H9 (cell line): ENCODE measurements at regions not wholly inside any gene's neighbourhood (a gene's known extent, or its start where the extent isn't known, plus 50 kb on each side); places are given as distances from the start of the nearest gene placed in this dataset.

Experiments used
- DNase-seq: peaks from one replicate; pipeline ENCODE4 v3.0.0-alpha.2; 2017
- H2AFZ ChIP-seq: one replicate; pipeline ENCODE4 v1.6.1; 2013; ENCODE audit warnings: mild to moderate bottlenecking, low read length, control low read depth, moderate library complexity
- H2AK5ac ChIP-seq: 2 replicates; pipeline ENCODE4 v1.6.1; 2013; ENCODE audit warnings: low read length, control low read depth, mixed read lengths; ENCODE audit not compliant: insufficient read length
- H2BK120ac ChIP-seq: one replicate; pipeline ENCODE4 v1.6.1; 2013; ENCODE audit warnings: low read depth, mild to moderate bottlenecking, low read length, control low read depth, inconsistent platforms; ENCODE audit not compliant: poor library complexity, severe bottlenecking
- H2BK12ac ChIP-seq: 2 replicates; pipeline ENCODE4 v1.6.1; 2013; ENCODE audit warnings: low read length, control low read depth, mixed read lengths, low read depth; ENCODE audit not compliant: insufficient read length
- H2BK15ac ChIP-seq: 2 replicates; pipeline ENCODE4 v1.6.1; 2013; ENCODE audit warnings: low read depth, low read length, control low read depth
- H2BK20ac ChIP-seq: one replicate; pipeline ENCODE4 v1.6.1; 2013; ENCODE audit warnings: low read depth, mild to moderate bottlenecking, low read length, control low read depth, inconsistent platforms; ENCODE audit not compliant: poor library complexity, severe bottlenecking
- H2BK5ac ChIP-seq: 2 replicates; pipeline ENCODE4 v1.6.1; 2013; ENCODE audit warnings: low read length, control low read depth, mixed read lengths; ENCODE audit not compliant: insufficient read length
- H3K14ac ChIP-seq: 2 replicates; pipeline ENCODE4 v1.6.1; 2013; ENCODE audit warnings: low read length, control low read depth; ENCODE audit not compliant: insufficient read depth
- H3K18ac ChIP-seq: 2 replicates; pipeline ENCODE4 v1.6.1; 2013; ENCODE audit warnings: low read depth, mild to moderate bottlenecking, mixed read lengths, low read length, control low read depth; ENCODE audit not compliant: insufficient read length
- H3K23ac ChIP-seq: 2 replicates; pipeline ENCODE4 v1.6.1; 2013; ENCODE audit warnings: low read length, control low read depth, mixed read lengths, low read depth; ENCODE audit not compliant: insufficient read length
- H3K23me2 ChIP-seq: 2 replicates; pipeline ENCODE4 v1.6.1; 2013; ENCODE audit warnings: low read depth, mild to moderate bottlenecking, mixed read lengths, low read length, control low read depth; ENCODE audit not compliant: insufficient read length, poor library complexity, severe bottlenecking
- H3K27ac ChIP-seq: 2 replicates; pipeline ENCODE4 v1.5.1; 2013; ENCODE audit warnings: low read length, control low read depth, mixed read lengths, low read depth; ENCODE audit not compliant: insufficient read length
- H3K27me3 ChIP-seq: 2 replicates; pipeline ENCODE4 v1.6.1; 2013; ENCODE audit warnings: low read length, control low read depth, inconsistent platforms; ENCODE audit not compliant: insufficient read depth
- H3K4ac ChIP-seq: 2 replicates; pipeline ENCODE4 v1.6.1; 2013; ENCODE audit warnings: low read depth, mild to moderate bottlenecking, control low read depth, inconsistent platforms, low read length, moderate library complexity
- H3K4me1 ChIP-seq: 2 replicates; pipeline ENCODE4 v1.6.1; 2013; ENCODE audit warnings: low read length, control low read depth, inconsistent platforms; ENCODE audit not compliant: insufficient read depth
- H3K4me2 ChIP-seq: 2 replicates; pipeline ENCODE4 v1.6.1; 2013; ENCODE audit warnings: low read length, control low read depth, mixed read lengths; ENCODE audit not compliant: insufficient read length, insufficient read depth
- H3K56ac ChIP-seq: 2 replicates; pipeline ENCODE4 v1.6.1; 2013; ENCODE audit warnings: low read depth, mild to moderate bottlenecking, mixed read lengths, low read length, control low read depth; ENCODE audit not compliant: insufficient read length
- H3K79me1 ChIP-seq: 2 replicates; pipeline ENCODE4 v1.6.1; 2013; ENCODE audit warnings: low read depth, mild to moderate bottlenecking, moderate library complexity, low read length, control low read depth, inconsistent platforms; ENCODE audit not compliant: insufficient read depth, poor library complexity, severe bottlenecking
- H3K79me2 ChIP-seq: 2 replicates; pipeline ENCODE4 v1.6.1; 2013; ENCODE audit warnings: low read length, control low read depth, inconsistent platforms; ENCODE audit not compliant: insufficient read depth
- H3K9ac ChIP-seq: 2 replicates; pipeline ENCODE4 v1.6.1; 2013; ENCODE audit warnings: low read length, control low read depth, mixed read lengths; ENCODE audit not compliant: insufficient read length; ENCODE audit errors: extremely low read depth
- H3K9me3 ChIP-seq: one replicate; pipeline ENCODE4 v1.6.1; 2013; ENCODE audit warnings: low read depth, low read length, inconsistent platforms; ENCODE audit not compliant: control insufficient read depth
- H3T11ph ChIP-seq: one replicate; pipeline ENCODE4 v1.6.1; 2013; ENCODE audit warnings: mild to moderate bottlenecking, low read length, control low read depth, inconsistent platforms
- H4K20me1 ChIP-seq: one replicate; pipeline ENCODE4 v1.6.1; 2013; ENCODE audit not compliant: control insufficient read depth, insufficient read length, insufficient read depth
- H4K5ac ChIP-seq: 2 replicates; pipeline ENCODE4 v1.6.1; 2013; ENCODE audit warnings: low read depth, mild to moderate bottlenecking, mixed read lengths, low read length, control low read depth; ENCODE audit not compliant: insufficient read length
- H4K8ac ChIP-seq: replicated peaks from 2 replicates; pipeline ENCODE4 v1.6.1; 2013; ENCODE audit warnings: low read length, control low read depth, mixed read lengths, low read depth; ENCODE audit not compliant: insufficient read length
- H4K91ac ChIP-seq: 2 replicates; pipeline ENCODE4 v1.6.1; 2013; ENCODE audit warnings: low read depth, mild to moderate bottlenecking, moderate library complexity, mixed read lengths, low read length, control low read depth; ENCODE audit not compliant: insufficient read length
- H3K27ac Mint-ChIP-seq, 3 experiments: 2 replicates in 2 of 3; 3 replicates in 1 of 3; pipeline ENCODE4 v1.8.0; 2020 to 2021; ENCODE audit warnings: mixed read lengths in 3 of 3, mild to moderate bottlenecking in 1 of 3, moderate library complexity in 1 of 3
- H3K27me3 Mint-ChIP-seq: 2 replicates; pipeline ENCODE4 v1.8.0; 2021; ENCODE audit warnings: low read depth, mild to moderate bottlenecking, moderate library complexity, mixed read lengths
- H3K36me3 Mint-ChIP-seq, 3 experiments: 2 replicates in 2 of 3; 3 replicates in 1 of 3; pipeline ENCODE4 v1.8.0; 2020 to 2021; ENCODE audit warnings: low read depth in 3 of 3, mixed read lengths in 3 of 3; ENCODE audit not compliant: insufficient read depth in 1 of 3
- H3K4me1 Mint-ChIP-seq, 2 experiments: 2 replicates each; pipeline ENCODE4 v1.8.0; 2020; ENCODE audit warnings: mixed read lengths in 2 of 2
- H3K4me3 Mint-ChIP-seq, 2 experiments: 2 replicates in 1 of 2; 3 replicates in 1 of 2; pipeline ENCODE4 v1.8.0; 2020 to 2021; ENCODE audit warnings: mild to moderate bottlenecking in 2 of 2, mixed read lengths in 2 of 2, moderate library complexity in 1 of 2
- H3K9me3 Mint-ChIP-seq, 2 experiments: 2 replicates in 1 of 2; 3 replicates in 1 of 2; pipeline ENCODE4 v1.8.0; 2020; ENCODE audit warnings: mild to moderate bottlenecking in 2 of 2, mixed read lengths in 2 of 2, moderate library complexity in 1 of 2
- CTCF ChIP-seq: fragments of 200-600 bp; sonication (generic); conservative IDR thresholded peaks from 3 replicates; pipeline ENCODE4 v1.8.0; 2021; ENCODE audit warnings: antibody characterized with exemption, mild to moderate bottlenecking
- WGBS: extraction: QIAGEN DNeasy Blood & Tissue Kit; methylation state at CpG from one replicate; pipeline ENCODE4 v1.1.7; 2013; ENCODE audit warnings: missing lambda C conversion rate, low lambda C conversion rate, mixed read lengths; ENCODE audit not compliant: insufficient read length; ENCODE audit errors: extremely low coverage; 5-methylcytosine and 5-hydroxymethylcytosine counted together

GRCh38 chrX:87914726-87915125, 397.1 kb downstream of the KLHL4 start:
- no peaks in the 10 kb centered on the region for H3K4me1 Mint-ChIP-seq
- no peak for DNase-seq
- no CpG with 5 or more reads among the region's 5 CpGs for WGBS

More at GRCh38 chrX:87914726-87915125, 397.1 kb downstream of the KLHL4 start:
- no peaks in the 10 kb centered on the region for H3K79me1 ChIP-seq
- no peak overlapping the region for H4K5ac ChIP-seq
- H3K4me1 ChIP-seq: no peaks in the 10 kb centered on the region
- no peak overlapping the region for H2BK15ac ChIP-seq
- Mint-ChIP-seq H3K9me3 (peaks cover 10 to 20% of the 10 kb centered on the region in 2 experiments; a peak in 4 of 5 replicates), H3K4me3 (no peak overlapping the region), H3K27me3 (no peaks in the 10 kb centered on the region), H3K27ac (0 out of 7 replicates have a peak overlapping the region, but pooled peaks of 1 of the 3 experiments have one; percentile 62), H3K36me3 (peaks cover 0 to 8% (median 7%) of the 10 kb centered on the region in 3 experiments; a peak in 3 of 7 replicates)
- H4K91ac ChIP-seq: no peak overlapping the region
- H3K79me2 ChIP-seq: no peaks in the 10 kb centered on the region
- no peaks in the 10 kb centered on the region for H3K27me3 ChIP-seq
- no peak overlapping the region for H2AK5ac ChIP-seq
- no peak overlapping the region for H2BK5ac ChIP-seq
- no peak for TF ChIP-seq CTCF
- H4K8ac ChIP-seq: no peak overlapping the region
- H3K4me2 ChIP-seq: no peak overlapping the region
- no peaks in the 10 kb centered on the region for H3K9me3 ChIP-seq
- H3K14ac ChIP-seq: no peak overlapping the region
- H3K23me2 ChIP-seq: no peaks in the 10 kb centered on the region
- H2BK20ac ChIP-seq: no peak overlapping the region
- no peak overlapping the region for H3K4ac ChIP-seq
- H3K9ac ChIP-seq: no peak overlapping the region
- H2AFZ ChIP-seq: no peak overlapping the region
- no peak overlapping the region for H3K23ac ChIP-seq
- H3K27ac ChIP-seq: no peak overlapping the region
- no peak overlapping the region for H3K18ac ChIP-seq
- H2BK120ac ChIP-seq: no peak overlapping the region
- no peaks in the 10 kb centered on the region for H4K20me1 ChIP-seq
- no peak overlapping the region for H3K56ac ChIP-seq
- no peak overlapping the region for H2BK12ac ChIP-seq
- H3T11ph ChIP-seq: no peak overlapping the region
